ENCODE measurements at regions not wholly inside any gene's neighbourhood (a gene's known extent, or its start where the extent isn't known, plus 50 kb on each side); places are given as distances from the start of the nearest gene placed in this dataset.

DNA sequence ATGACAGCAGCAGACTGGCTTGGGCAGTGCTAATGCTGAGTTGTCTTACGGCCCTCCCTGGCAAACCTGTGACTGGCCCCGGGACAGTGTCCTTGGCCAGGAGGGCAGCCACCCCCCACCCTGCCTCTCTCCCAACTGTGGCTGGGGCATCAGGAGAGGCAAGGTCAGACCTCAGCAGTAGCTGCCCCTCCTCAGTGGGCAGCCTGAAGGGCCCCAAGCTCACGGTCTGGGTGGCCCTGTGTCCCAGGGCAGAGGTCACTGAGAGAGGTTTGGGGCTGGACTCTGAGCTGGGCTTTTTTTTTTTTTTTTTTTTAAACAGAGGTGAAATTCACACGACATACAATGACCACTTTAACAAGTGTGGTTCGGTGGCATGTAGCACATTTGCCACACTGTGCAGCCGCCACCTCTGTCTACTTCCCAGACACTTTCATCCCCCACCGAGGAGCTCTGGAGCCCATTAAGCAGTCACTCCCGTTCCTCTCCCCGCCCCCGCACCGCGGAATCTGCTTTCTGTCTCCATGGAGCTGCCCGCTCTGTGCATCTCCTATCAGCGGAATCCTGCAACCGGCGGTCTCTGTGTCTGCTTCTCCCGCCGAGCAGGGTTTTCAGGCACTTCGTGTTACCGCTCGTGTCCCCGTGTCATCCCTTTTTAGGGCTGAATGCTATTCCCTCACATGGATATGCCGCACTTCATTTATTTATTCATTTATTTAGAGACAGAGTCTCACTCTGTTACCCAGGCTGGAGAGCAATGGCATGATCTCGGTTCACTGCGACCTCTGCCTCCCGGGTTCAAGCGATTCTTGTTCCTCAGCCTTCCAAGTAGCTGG is 67.9 kb upstream of the GATA5 start (continued):
- TF ChIP-seq ZBTB40 (IDR thresholded peaks at IDR 0.05) (no peak), ZBTB40 (CRISPR knock-in tag; IDR thresholded peaks at IDR 0.05) (0 out of 2 replicates have a peak, but pooled peaks have one; percentile 34), NRL (CRISPR knock-in tag; IDR thresholded peaks at IDR 0.05; ENCODE audit: borderline replicate concordance) (0 out of 2 replicates have a peak, but pooled peaks have one; percentile 18), NFIB (CRISPR knock-in tag; IDR thresholded peaks at IDR 0.05; ENCODE audit: borderline replicate concordance) (no peak), RBAK (CRISPR knock-in tag; IDR thresholded peaks at IDR 0.05) (0 out of 2 replicates have a peak, but pooled peaks have one; percentile 35), TRIM24 (CRISPR knock-in tag; IDR thresholded peaks at IDR 0.05) (0 out of 2 replicates have a peak, but pooled peaks have one; percentile 28), NR2C2 (CRISPR knock-in tag; IDR thresholded peaks at IDR 0.05; ENCODE audit: borderline replicate concordance) (peak; percentile 84), ZMYM3 (CRISPR knock-in tag; IDR thresholded peaks at IDR 0.05) (no peak), ZKSCAN8 (CRISPR knock-in tag; IDR thresholded peaks at IDR 0.05; ENCODE audit: borderline replicate concordance) (no peak), ISL2 (CRISPR knock-in tag; IDR thresholded peaks at IDR 0.05) (0 out of 2 replicates have a peak, but pooled peaks have one; percentile 39), HNF1B (CRISPR knock-in tag; IDR thresholded peaks at IDR 0.05) (0 out of 2 replicates have a peak, but pooled peaks have one; percentile 0), SRSF1 (optimal IDR thresholded peaks at IDR 0.05; ENCODE audit: low read depth, low read length) (peak; percentile 63), ZNF292 (CRISPR knock-in tag; IDR thresholded peaks at IDR 0.05; ENCODE audit: borderline replicate concordance, low read depth) (peak; percentile 39; the same call in 1 of the 2 replicates), ZBTB1 (CRISPR knock-in tag; IDR thresholded peaks at IDR 0.05; ENCODE audit: borderline replicate concordance) (0 out of 2 replicates have a peak, but pooled peaks have one; percentile 32)
- TF ChIP-seq, protein P1, sequence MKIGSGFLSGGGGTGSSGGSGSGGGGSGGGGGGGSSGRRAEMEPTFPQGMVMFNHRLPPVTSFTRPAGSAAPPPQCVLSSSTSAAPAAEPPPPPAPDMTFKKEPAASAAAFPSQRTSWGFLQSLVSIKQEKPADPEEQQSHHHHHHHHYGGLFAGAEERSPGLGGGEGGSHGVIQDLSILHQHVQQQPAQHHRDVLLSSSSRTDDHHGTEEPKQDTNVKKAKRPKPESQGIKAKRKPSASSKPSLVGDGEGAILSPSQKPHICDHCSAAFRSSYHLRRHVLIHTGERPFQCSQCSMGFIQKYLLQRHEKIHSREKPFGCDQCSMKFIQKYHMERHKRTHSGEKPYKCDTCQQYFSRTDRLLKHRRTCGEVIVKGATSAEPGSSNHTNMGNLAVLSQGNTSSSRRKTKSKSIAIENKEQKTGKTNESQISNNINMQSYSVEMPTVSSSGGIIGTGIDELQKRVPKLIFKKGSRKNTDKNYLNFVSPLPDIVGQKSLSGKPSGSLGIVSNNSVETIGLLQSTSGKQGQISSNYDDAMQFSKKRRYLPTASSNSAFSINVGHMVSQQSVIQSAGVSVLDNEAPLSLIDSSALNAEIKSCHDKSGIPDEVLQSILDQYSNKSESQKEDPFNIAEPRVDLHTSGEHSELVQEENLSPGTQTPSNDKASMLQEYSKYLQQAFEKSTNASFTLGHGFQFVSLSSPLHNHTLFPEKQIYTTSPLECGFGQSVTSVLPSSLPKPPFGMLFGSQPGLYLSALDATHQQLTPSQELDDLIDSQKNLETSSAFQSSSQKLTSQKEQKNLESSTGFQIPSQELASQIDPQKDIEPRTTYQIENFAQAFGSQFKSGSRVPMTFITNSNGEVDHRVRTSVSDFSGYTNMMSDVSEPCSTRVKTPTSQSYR (CRISPR knock-in tag; IDR thresholded peaks at IDR 0.05; ENCODE audit: borderline replicate concordance): peak; percentile 55; the same call in 1 of the 2 replicates

Data from HepG2 (cell line).